GF-D8 (cell line): ENCODE measurements at regions not wholly inside any gene's neighbourhood (a gene's known extent, or its start where the extent isn't known, plus 50 kb on each side); places are given as distances from the start of the nearest gene placed in this dataset.

Experiments
- DNase-seq: peaks from one replicate; lab custom pipeline; 2025; lab: John Stamatoyannopoulos, UW

DNA sequence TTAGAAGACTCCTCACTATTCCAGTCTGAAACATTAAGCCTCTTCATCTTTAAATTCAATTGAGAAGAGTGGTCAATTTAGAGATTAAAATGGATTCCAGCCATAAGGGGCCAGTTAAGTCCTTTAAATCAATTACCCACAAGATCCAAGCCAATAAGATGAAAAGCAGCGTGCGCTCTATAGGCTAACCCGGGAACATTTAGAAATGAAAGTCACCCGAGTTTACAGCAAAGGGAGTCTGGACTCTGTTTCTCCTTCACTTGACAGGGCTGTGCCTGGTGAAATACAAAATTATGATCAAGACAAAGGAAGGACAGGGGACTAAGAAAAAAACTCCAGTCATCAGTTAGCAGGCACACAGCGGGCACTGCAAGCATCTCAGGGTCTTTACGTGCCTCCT is 393.7 kb downstream of the QKI start:
- no peak for DNase-seq

DNA sequence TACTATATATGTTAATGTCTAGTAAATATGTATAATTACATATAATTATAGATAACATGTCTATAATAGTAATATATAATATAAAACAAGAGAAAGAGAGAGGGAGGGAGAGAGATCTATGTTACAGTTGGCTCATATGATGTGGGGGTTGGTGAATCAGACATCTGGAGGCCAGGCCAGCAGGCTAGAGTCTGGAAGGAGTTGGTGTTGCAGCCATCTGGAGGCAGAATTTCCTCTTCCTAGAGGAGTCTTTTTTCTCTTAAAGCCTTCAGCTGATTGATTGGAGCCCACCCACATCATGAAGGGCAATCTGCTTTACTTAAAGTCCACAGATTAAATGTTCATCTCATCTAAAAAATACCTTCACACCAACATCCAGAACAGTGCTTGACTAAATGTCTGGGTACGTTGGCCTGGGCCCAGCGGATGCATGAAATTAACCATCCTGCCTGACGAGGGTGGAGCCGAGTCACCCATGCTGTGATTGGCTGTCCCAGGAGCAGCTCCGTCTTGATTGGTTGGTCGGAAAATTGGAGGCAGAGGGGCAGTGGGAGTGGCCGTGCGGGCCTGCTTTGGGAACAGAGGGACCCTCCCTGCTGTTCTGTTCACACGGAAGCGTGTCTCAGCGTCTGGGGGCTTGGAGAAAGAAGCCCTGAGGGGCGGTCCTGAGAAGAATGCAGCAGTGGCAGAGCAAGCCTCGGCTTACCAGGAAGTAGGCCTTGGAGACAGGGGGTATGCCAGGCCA is 392.4 kb downstream of the QKI start:
- DNase-seq, result no peak

DNA sequence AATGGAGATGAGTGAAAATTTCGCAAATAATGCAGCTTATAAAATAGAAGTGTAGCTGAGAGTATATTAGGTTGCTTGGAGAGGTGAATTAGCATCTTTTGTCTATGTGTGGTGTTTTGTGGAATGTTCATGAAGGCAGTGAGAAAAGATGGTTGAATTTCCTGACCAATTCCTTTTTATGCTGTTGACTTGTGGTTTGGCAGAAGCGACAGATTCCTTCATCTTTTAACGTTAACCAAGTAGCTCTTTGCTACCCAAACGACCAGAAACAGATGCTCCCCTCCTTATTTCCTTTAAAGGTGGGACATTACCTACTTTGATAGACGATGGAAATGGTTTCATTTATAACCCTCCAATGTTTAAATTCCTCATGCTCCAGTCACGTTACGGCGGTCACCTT is 390.5 kb downstream of the QKI start:
- DNase-seq, result no peak

DNA sequence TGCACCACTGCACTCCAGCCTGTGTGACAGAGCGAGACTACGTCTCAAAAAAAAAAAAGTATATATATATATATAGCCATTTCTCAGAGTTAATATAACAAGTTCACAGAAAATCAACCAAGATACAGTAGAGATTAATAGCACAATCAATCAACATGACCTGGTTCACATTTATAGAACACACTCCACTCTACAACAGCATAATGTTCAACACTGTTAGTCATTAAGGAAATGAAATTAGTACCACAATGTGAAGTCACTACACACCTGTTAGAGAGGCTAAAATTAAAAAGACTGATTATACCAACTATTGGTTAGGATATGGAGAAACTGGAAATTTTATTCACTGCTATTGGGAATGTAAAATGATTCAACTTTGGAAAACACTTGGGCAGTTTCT is 387.7 kb downstream of the QKI start:
- DNase-seq, result no peak

DNA sequence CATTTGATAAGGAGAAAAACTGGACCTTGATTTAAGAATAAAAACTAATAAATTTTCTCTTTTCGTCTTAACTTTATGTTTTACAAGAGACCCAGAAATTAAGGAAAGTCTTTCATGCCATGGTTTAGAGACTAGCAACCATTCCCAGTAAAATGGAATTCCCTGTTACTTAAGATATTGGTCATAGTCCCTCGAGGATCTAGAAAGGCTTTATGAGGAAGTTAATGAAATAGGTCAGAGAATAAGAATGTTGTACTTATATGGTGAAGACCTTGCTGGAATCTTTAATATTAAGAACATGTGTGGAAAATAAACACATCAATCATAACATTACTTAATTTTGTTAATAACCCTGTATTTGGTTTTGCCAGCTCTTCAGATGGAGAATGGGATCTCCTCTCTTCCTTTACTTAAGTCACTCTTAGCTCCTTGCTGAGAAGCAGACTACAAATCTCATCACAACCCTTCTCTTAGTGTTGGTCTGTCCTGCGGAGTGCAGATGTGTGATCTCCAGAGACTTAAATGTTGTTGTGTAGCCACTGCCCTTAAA is 382.9 kb downstream of the QKI start:
- no peak for DNase-seq

DNA sequence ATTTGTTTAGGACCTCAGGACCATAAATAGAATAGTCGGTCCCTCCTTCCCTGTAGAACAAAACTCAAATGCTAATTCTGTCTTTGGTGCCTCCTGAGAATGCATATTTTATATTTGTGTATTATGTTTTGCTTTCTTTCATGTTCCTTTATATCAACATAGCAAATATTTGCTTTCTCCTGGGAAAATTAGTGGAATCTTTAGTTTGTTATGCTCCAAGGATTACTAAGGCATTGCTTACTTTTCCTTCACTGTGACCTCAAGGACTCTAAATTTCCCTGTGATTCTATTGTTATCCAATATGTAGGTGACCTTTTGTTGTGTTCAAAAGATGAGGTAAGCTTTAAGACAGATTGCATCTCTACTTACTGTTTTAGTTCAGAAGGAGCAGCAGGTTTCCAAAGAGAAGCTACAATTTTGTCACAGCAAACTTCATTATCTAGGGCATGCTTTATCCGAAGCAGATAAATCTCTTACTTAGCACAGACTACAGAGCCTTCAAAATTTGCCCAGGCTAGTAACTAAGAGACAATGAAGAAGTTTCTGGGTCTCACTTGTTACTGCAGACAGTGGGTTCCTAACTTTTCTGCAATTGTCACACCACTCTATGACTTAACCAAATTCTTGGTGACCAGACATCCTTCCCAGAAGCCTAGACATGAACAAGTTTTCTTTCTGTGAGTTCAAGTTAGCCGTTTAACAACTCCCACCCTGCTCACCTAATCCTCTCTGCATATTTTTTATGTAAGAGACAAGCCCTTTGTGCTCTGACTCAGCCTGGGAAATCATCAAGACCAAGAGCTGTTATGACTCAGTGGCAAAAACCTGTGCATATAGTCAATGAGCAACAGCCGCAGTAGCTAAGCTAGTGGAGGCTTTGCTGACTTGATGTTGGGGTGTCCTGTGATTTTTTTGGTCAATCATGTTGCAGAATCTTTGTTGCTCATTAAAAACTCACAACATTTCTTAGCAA is 378.8 kb downstream of the QKI start:
- DNase-seq, result no peak

DNA sequence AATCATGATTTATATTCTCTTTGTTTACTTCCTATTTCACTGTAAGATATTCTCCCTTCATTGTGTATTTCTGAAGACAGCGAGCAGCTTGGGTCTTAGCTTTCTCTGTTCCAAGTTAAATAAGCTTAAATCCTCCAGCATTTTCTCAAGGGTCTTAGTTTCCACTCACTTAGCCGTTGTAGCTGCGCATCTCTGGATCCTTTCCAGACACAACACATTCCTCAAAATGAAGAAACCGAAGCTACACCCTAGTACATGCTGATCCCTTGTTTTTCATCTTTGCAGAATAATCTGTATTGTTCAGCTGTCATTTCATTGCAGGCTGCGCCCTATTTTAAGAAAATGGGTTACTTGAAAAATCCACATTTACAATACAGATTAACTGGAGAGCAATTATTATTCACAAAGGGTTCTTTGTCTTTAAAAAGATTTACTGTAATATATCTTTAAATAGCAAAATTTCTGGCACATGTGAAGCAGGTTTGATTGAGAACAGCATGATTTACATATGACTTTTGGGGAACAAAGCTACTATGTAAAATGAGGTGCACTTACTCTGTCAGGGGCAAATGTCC is 375.8 kb downstream of the QKI start:
- no peak for DNase-seq

DNA sequence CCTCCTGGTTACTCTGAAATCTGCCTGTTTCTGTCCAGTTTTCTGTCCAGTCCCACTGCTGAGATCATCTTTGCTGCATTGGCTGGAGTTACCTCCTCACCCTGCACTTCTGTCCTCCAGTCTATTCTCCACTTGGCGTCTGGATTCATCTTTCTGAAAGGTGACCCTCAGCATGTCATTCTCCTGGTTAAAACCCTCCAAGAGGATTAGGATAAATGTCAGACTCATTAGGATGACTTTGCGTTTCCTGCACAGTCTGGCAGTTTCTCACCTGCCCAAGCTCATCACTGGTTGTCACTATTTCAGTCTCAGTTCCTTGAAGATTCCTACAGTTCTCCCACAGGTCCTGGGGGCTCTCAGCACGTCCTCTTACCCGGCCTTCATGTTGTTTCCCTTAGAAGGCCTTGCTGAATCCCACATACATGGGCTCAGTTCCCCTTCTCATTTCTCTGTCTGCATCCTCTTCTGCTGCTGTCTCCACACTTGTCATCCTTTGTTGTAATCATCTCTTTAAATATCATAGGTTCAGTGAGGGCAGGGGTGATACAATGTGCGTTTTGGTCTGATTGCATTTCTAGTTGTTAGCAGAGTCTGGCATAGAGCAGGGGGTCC is 374.8 kb downstream of the QKI start:
- no peak for DNase-seq

DNA sequence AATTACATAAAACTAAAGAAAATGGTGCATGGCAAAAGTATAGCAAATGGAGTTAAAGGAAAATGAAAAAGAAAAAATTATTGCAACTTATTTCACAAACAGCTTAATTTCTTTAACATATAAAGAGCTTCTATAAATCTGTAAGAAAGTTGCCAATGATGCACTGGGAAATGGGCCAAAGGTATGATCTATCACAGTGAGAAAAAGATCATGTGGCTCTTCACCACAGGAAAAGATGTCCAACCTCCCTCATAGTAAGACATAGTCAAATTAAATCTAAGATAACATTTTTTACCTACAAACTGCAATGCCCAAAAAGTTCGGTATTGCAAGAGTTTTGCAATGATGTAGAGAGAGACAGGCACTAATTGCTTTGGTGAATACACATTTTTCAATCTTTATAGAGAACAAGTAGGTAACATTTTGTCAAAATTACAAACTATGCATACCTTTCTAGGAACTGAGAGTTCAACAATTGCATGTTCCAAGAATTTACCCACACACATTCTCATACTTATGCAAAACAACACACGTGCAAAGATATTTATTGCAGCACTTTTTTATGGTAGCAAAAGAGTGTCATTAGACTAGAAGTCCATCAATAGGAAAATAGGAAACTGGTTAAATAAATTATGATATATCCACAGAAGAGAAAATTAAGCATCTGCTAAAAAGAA is 372.6 kb downstream of the QKI start:
- DNase-seq, result no peak

DNA sequence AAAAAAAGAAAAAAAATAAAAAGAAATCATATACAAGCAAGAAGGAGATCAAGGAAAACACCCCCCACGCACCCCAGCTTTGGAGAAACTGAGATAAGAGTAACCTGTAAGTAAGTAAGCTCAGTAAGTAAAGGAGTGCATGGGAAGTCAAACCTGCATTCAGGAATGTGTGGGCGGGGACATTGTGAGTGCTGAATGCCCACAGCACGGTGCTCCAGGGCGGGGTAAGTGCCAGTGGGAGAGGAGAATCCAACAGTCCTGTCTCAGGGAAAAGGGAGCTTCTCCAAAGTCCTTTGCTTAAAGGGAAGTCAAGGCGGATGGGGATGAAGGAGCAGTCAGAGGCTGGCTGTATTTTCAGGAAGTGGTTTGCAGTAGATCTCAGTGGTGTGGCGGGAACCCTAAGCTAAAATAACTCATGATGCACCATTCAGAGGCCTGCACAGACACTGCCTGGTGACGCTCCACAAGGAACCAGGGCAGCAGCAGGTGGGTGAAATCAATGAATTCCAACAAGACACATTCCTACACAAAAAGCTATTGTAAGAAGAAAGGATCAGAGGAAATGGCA is 368.0 kb downstream of the QKI start:
- DNase-seq, result no peak

DNA sequence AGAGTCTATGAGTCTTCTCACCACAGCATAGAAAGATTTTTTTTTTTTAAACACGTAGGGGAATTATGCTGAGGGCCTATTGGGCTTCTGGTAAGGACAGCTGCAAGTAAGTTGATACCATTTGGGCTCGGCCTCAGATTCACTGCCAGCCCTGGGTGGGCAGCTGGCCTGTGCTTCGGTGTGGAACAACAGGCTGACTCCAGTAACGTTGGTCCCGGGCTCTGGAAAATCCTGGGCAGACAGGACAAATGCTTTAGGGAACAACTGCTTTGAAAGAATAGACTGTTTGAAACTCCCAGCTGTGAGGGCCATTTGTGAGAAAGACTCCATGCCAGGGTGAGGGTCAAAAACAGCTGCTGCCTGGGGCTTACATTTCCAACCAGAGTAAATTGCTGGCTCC is 366.5 kb downstream of the QKI start:
- no peak for DNase-seq

DNA sequence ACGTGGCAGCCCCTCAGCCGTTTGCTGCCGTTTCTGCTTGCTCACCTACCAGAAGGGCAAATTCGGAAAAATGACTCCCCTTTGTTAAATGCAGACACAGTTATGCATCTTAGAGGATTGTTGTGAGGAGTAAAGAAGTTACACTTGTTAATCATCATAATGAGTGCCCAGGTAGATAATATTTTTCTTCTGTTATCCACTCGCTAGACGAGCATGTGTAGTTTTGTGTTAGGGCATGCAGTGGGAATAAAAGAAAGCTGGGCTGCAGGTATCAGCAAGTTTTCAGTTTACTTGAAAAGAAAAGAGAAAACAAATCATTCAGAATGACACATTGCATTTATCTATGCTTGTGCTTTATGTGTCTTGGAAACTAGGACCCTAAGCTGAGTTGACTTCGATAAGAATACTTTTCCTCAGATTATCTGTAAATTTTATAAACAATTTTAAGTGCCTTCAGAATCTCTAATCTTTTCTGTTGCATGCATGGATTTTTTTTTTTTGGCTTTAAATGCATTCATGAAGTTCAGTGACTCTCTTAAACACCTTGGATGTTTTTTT is 365.3 kb downstream of the QKI start:
- DNase-seq, result no peak

DNA sequence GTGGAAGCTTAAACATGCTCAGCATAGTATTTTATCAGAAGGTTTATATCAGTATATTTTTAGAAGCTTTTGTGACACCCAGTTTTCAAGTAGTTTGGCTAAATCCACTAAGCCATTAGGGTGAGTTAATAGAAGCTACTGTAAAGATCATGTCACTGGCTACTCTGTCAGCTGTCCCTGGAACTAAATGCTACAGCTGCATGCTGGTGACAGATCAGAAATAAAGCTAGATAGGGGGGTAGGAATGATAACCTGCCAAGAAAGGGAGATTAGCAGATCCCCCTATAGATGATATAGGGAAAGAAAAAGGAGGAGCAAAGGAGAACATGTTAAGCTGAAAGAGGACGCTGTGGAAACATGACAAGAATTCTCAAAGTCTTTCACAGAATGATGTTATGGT is 363.2 kb downstream of the QKI start:
- DNase-seq, result no peak

DNA sequence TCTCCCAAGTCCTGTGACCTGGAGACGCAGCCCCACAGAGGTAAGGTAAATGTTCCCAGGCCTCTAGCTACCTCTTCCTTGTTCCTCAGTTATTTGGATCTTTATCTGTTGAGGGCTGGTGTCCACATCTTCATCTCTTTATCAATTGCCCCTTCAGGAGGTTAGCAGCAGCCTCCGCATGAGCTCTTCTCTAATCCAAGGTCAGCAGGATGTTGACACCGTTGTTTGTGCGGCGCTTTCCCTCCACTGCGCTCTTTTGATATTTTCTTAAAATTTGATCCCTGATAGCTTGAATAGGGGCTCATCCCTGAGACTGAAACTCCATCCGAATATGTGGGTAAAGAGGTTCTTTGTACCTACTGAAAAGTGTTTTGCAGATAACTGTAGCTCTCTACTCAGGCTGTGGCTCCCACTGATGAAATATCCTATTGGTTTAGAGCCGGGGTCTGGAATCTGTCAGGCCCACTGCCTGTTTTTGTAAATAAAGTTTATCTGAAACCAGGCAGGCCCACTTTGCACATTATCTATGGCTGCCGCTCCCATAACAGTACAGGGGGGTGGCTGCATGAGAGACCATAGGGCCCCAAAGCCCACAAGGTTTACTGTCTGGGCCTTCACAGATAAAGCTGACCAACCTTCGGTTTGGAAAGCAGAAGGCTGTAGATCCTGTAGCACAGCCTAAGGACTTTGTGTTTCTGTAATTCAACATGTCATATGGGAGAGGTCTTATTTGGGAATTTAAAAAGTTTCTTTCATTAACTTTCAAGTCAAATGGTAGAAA is 362.6 kb downstream of the QKI start:
- DNase-seq, result no peak

DNA sequence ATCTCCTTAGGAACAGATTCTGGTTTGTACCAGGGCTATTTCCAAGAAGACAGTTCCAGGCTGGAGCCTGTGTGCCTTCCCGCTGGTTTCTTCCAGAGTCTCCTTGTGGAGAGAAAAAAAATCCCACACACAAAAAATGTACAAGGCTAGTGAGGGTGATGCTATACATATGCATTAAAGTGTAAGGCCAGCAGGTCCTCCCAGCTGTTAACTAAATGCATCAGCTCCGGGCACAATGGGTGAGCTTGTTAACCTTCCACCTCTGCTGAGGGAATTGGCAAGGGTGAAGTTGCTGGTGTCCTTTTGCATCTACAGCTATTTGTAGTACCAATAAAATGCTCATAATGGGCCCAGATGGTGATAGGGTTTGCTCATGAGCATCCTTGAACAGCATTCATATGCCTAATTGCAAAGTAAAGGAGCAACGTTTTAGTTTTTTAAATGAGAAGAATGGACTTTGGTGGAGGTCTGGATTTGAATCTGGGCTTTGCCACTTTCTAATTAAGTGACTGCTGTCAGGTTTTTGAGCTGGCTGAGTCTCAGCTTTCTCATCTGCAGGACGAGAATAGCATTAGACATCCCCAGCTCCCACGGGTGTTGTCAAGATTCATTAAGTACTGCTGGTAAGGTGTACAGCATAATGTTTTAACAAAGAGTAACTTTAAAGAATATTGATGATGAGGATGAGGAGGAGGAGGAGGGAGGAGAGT is 361.8 kb downstream of the QKI start:
- no peak for DNase-seq

DNA sequence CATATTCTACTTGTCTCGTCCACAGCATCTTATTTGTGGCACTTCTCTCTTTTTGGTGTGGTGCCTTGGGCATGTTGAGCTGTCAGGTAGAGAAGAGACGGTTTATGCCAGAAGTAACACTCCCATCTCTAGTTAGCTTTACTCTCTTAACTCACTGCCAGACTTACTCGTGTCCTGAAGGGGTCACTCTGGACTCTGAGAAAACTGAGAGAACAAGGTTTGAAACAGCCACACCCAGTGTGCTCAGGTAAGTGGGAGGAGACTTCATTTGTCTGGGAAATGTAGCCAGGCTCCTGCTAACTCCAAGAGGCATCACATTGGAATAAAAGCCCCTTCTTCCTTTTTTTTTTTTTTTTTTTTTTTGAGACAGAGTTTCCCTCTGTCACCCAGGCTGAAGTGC is 360.8 kb downstream of the QKI start:
- DNase-seq, result no peak

DNA sequence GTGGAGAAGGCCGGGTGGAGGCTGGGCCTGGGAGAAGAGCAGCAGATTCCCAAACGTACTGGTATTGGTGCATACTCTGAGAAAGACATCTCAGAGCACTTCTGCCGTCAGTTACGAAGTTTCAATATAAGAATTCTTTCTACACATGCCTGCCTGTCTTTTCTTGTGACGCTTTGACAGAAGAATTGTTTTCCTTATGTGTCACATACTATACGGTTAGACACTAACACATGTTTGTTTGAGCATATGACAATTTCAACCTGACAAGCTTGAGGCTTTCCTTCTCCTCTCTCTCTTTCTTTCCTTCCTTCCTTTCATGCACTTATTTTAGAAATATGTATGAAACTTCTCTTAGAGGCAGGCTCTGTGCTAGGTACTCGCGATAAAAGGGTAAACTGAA is 360.0 kb downstream of the QKI start:
- no peak for DNase-seq

DNA sequence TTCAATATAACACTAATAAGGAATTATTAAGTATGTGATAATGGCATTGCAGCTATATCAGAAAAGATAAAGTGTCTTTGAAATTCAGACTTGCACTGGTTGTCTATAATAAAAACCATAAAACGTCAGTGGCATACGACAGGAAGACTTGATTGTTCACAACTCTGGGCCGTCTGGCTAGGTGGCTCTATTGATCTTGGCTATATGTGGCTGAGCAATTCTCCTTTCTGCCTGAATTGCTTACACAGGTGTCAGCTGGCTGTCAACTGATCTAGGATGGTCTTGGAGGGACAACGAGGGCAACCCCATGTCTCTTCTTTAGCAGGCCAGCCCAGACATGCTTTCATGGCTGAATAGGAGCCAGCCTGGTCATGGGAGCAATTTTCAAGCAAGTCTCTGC is 359.1 kb downstream of the QKI start:
- no peak for DNase-seq

DNA sequence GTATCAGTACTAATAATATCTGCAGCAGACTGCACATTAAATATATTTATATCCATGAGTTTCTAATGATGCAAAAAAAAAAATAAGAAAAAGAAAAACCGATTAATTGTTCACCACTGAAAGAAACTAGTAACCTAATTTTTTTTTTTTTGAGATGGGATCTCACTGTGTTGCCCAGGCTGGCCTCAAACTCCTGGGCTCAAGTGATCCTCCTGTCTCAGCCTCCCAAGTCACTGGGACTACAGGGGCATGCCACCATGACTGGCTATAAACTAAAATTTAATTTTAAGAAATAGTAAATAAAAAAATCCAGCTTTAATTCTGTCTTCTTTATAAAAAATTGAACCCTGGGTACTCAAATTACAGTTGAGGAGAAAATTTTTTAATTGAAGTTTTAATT is 358.2 kb downstream of the QKI start:
- DNase-seq, result no peak

DNA sequence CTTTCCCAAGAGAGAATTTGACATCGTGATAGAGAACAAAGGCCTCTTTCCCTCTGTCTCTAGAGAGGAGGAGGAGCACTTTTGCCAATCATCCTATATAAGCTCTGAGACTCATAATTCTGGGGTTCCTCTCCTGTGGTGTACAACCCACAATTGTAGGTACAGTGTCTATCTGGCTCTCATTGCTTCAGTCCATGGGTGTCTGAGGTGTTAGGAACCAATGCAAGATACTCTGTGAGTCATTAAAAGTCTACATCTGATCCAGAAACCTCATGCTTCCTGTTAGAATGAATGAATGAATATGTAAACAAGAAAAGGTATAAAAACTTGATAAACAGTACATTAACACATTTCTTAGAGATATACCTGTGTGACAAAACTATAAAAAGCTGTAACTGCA is 356.7 kb downstream of the QKI start:
- DNase-seq, result no peak
